Neural progenitor cell (in vitro differentiated cells): ENCODE measurements at regions not wholly inside any gene's neighbourhood (a gene's known extent, or its start where the extent isn't known, plus 50 kb on each side); places are given as distances from the start of the nearest gene placed in this dataset.
A peak's percentile ranks its signal among the peaks of the same experiment; 100 is the strongest.

Experiments
- DNase-seq: peaks from one replicate; pipeline ENCODE4 v3.0.0-alpha.2; 2016; ENCODE audit warnings: low spot score
- H2AFZ ChIP-seq: fragments of 200-600 bp; sonication (generic); replicated peaks from 2 replicates; pipeline ENCODE4 v1.6.1; 2016; ENCODE audit warnings: antibody characterized with exemption
- H3F3A ChIP-seq: fragments of 200-600 bp; sonication (generic); 2 replicates; pipeline ENCODE4 v1.6.1; 2016; ENCODE audit warnings: antibody characterized with exemption, low read depth
- H3K27ac ChIP-seq: fragments of 200-600 bp; sonication (generic); 2 replicates; pipeline ENCODE4 v1.5.1; 2016; ENCODE audit warnings: mild to moderate bottlenecking
- H3K27me3 ChIP-seq: fragments of 200-600 bp; sonication (generic); 2 replicates; pipeline ENCODE4 v1.6.1; 2016; ENCODE audit warnings: mild to moderate bottlenecking, moderate library complexity
- H3K36me3 ChIP-seq: fragments of 200-600 bp; sonication (generic); 2 replicates; pipeline ENCODE4 v1.5.1; 2016
- H3K4me1 ChIP-seq: fragments of 200-600 bp; sonication (generic); 2 replicates; pipeline ENCODE4 v1.6.1; 2016; ENCODE audit warnings: mixed run types
- H3K4me2 ChIP-seq: fragments of 200-600 bp; sonication (generic); 2 replicates; pipeline ENCODE4 v1.6.1; 2016
- H3K4me3 ChIP-seq: fragments of 200-600 bp; sonication (generic); 2 replicates; pipeline ENCODE4 v1.5.1; 2016
- H3K79me2 ChIP-seq: fragments of 200-600 bp; sonication (generic); 2 replicates; pipeline ENCODE4 v1.6.1; 2016; ENCODE audit warnings: low read depth
- H3K9ac ChIP-seq: fragments of 200-600 bp; sonication (generic); 2 replicates; pipeline ENCODE4 v1.6.1; 2016
- H3K9me3 ChIP-seq: fragments of 200-600 bp; sonication (generic); 2 replicates; pipeline ENCODE4 v1.5.1; 2016; ENCODE audit warnings: low read depth
- H4K20me1 ChIP-seq: fragments of 200-600 bp; sonication (generic); 2 replicates; pipeline ENCODE4 v1.6.1; 2016; ENCODE audit warnings: low read depth
- H3K27ac Mint-ChIP-seq: 3 replicates; pipeline ENCODE4 v1.8.0; 2021; ENCODE audit warnings: mixed read lengths
- H3K27me3 Mint-ChIP-seq: 2 replicates; pipeline ENCODE4 v1.8.0; 2022; ENCODE audit warnings: low read depth, mild to moderate bottlenecking, inconsistent platforms, moderate library complexity, mixed read lengths; ENCODE audit not compliant: insufficient read depth
- H3K36me3 Mint-ChIP-seq: 3 replicates; pipeline ENCODE4 v1.8.0; 2021; ENCODE audit warnings: mixed read lengths
- H3K4me1 Mint-ChIP-seq: 3 replicates; pipeline ENCODE4 v1.8.0; 2021; ENCODE audit warnings: mixed read lengths
- H3K4me3 Mint-ChIP-seq: 3 replicates; pipeline ENCODE4 v1.8.0; 2021; ENCODE audit warnings: mild to moderate bottlenecking, moderate library complexity, mixed read lengths
- H3K9me3 Mint-ChIP-seq: 3 replicates; pipeline ENCODE4 v1.8.0; 2020; ENCODE audit warnings: mixed read lengths
- EZH2 ChIP-seq: fragments of 200-600 bp; sonication (generic); IDR thresholded peaks from 2 replicates; pipeline ENCODE4 v1.6.1; 2017; ENCODE audit warnings: antibody characterized with exemption, mild to moderate bottlenecking, moderate library complexity
- EZH2phosphoT487 ChIP-seq: fragments of 200-600 bp; sonication (generic); IDR thresholded peaks from 2 replicates; pipeline ENCODE4 v1.6.1; 2017; ENCODE audit warnings: antibody characterized with exemption
- TF ChIP-seq, protein P1 (sequence below): fragments of 200-600 bp; sonication (generic); IDR thresholded peaks from 2 replicates; pipeline ENCODE4 v1.5.1; 2017; ENCODE audit warnings: antibody characterized with exemption, mild to moderate bottlenecking

DNA sequence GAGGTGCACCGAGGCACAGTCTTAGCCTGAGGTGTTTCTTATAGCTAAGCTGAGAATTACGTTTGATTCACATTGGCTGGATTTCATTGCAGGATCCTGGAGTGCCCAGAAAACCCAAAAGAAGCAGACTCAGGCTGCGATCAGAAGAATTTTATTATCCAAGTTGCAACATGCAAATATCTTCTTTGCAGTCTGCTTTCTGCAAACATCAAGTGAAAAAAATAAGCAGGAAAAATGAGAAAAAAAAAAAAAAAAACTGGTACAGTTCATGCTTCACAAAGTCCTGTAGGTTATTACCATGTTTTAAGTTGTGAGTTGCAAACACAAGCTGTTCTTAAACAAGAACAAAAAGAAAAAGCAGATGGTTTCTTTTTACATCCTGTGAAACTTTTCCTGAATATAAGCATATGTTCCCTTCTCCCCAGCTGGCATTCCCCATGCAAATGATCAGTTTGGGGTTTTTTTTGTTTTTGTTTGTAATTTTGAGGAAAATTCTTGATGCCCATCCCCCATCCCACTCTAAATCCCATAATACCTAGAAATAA, 349.0 kb downstream of the CBLN4 start:
- Histone ChIP-seq H3K79me2 (no peaks in the 10 kb centered on the region), H3K9me3 (no peaks in the 10 kb centered on the region), H3F3A (no peaks in the 10 kb centered on the region), H3K27ac (no peak overlapping the region), H3K36me3 (no peaks in the 10 kb centered on the region), H3K9ac (no peak overlapping the region), H3K4me3 (no peak overlapping the region), H3K4me2 (no peak overlapping the region), H4K20me1 (no peaks in the 10 kb centered on the region), H3K27me3 (no peaks in the 10 kb centered on the region), H3K4me1 (peaks cover 4% of the 10 kb centered on the region), H2AFZ (peak overlapping the region; percentile 18)
- Mint-ChIP-seq H3K4me1 (peaks cover 2% of the 10 kb centered on the region), H3K9me3 (no peaks in the 10 kb centered on the region), H3K36me3 (no peaks in the 10 kb centered on the region), H3K27ac (no peak overlapping the region), H3K4me3 (no peak overlapping the region), H3K27me3 (peaks cover 2% of the 10 kb centered on the region)
- TF ChIP-seq EZH2 (no peak), EZH2phosphoT487 (no peak)
- TF ChIP-seq, protein P1, sequence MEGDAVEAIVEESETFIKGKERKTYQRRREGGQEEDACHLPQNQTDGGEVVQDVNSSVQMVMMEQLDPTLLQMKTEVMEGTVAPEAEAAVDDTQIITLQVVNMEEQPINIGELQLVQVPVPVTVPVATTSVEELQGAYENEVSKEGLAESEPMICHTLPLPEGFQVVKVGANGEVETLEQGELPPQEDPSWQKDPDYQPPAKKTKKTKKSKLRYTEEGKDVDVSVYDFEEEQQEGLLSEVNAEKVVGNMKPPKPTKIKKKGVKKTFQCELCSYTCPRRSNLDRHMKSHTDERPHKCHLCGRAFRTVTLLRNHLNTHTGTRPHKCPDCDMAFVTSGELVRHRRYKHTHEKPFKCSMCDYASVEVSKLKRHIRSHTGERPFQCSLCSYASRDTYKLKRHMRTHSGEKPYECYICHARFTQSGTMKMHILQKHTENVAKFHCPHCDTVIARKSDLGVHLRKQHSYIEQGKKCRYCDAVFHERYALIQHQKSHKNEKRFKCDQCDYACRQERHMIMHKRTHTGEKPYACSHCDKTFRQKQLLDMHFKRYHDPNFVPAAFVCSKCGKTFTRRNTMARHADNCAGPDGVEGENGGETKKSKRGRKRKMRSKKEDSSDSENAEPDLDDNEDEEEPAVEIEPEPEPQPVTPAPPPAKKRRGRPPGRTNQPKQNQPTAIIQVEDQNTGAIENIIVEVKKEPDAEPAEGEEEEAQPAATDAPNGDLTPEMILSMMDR: no peak
- no peak for DNase-seq

DNA sequence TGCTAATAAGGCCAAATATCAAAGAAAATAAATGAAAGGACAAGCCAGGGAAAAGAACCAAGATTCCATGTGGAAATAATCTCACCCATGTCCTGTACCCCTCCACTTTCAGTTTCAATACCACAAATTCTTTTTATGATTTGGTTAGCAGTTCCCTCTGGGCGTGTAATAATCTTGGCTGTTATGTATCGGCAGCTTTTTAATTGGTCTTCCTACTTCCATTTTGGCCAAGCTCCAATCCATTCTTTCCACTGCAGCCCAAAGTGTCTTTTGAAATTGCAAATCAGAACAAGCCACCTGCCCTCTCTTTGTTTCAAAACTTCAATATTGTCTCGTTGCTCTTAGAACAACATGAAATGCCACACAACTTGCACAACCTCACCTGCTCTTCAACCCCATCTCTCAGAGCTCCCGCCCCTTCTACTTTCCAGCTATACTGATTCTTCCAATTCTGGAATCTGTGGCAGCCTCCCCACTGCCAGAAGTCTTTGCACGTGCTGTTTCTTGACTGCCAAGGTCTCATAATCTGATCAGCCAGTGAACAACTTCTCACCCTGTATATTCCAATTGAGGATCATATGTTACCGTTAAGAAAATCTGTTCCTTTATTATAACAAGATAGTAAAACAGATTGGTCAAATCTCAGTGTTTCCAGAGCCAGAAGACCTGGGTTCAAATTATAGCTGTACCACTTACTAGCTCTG, 354.5 kb downstream of the CBLN4 start:
- H3K4me1 ChIP-seq: peaks cover 12% of the 10 kb centered on the region
- no peak overlapping the region for H3K27ac ChIP-seq
- no peak overlapping the region for H3K4me3 ChIP-seq
- no peak overlapping the region for H2AFZ ChIP-seq
- Mint-ChIP-seq H3K27ac (no peak overlapping the region), H3K4me1 (peaks cover 4% of the 10 kb centered on the region), H3K27me3 (no peaks in the 10 kb centered on the region), H3K4me3 (no peak overlapping the region), H3K9me3 (no peaks in the 10 kb centered on the region), H3K36me3 (no peaks in the 10 kb centered on the region)
- H3K9me3 ChIP-seq: no peaks in the 10 kb centered on the region
- no peak for DNase-seq
- no peaks in the 10 kb centered on the region for H4K20me1 ChIP-seq
- H3K4me2 ChIP-seq: no peak overlapping the region
- TF ChIP-seq EZH2phosphoT487 (no peak), EZH2 (no peak)
- TF ChIP-seq, protein P1: no peak
- H3K9ac ChIP-seq: no peak overlapping the region
- H3K79me2 ChIP-seq: no peaks in the 10 kb centered on the region
- no peaks in the 10 kb centered on the region for H3K27me3 ChIP-seq
- no peaks in the 10 kb centered on the region for H3F3A ChIP-seq
- H3K36me3 ChIP-seq: no peaks in the 10 kb centered on the region

DNA sequence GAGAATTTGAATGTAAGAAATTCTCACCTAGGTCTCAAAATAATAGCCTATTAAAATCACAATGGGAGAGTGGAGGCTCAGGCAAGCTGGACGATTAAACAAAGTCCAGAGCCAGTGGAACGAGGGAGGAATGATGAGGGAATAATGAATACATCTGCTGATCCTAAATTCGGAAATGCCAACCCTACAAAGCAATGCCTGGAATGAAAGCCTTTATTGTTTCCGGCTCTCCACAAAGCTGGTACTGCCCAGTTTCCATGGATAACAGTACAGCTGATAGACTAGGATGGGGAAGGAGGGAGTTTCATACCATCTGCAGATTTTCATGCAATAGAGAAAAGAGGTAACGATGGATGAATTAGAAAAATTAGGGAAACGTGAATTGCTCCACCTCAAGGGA, 356.1 kb downstream of the CBLN4 start:
- Histone ChIP-seq H3K9ac (no peak overlapping the region), H3K4me2 (peak overlapping the region; percentile 55), H3K9me3 (no peaks in the 10 kb centered on the region), H3F3A (no peaks in the 10 kb centered on the region), H4K20me1 (no peaks in the 10 kb centered on the region), H3K79me2 (no peaks in the 10 kb centered on the region), H2AFZ (no peak overlapping the region), H3K27me3 (no peaks in the 10 kb centered on the region), H3K36me3 (no peaks in the 10 kb centered on the region), H3K4me3 (no peak overlapping the region), H3K27ac (peak overlapping the region; percentile 47), H3K4me1 (peaks cover 10% of the 10 kb centered on the region)
- Mint-ChIP-seq H3K4me1 (peaks cover 4% of the 10 kb centered on the region), H3K4me3 (no peak overlapping the region), H3K9me3 (no peaks in the 10 kb centered on the region), H3K27me3 (no peaks in the 10 kb centered on the region), H3K27ac (no peak overlapping the region), H3K36me3 (no peaks in the 10 kb centered on the region)
- TF ChIP-seq, protein P1: no peak
- peak; percentile 45 for TF ChIP-seq EZH2phosphoT487
- DNase-seq: peak; percentile 43
